G401 (cell line): ENCODE measurements at regions not wholly inside any gene's neighbourhood (a gene's known extent, or its start where the extent isn't known, plus 50 kb on each side); places are given as distances from the start of the nearest gene placed in this dataset.

Experiments used
- DNase-seq: peaks from one replicate; pipeline ENCODE4 v3.0.0-alpha.2; 2015; ENCODE audit warnings: low spot score
- in situ Hi-C: cut with HindIII; loops from 2 replicates; pipeline ENCODE4 v1.10.0; 2016; ENCODE audit warnings: low sequenced_read_pairs, mixed read lengths

- in situ Hi-C loops = no loop called here
- DNase-seq = no peak
Measured at GRCh38 chrX:140848800-140849199, 139.2 kb downstream of the LINC00632 start.

DNA sequence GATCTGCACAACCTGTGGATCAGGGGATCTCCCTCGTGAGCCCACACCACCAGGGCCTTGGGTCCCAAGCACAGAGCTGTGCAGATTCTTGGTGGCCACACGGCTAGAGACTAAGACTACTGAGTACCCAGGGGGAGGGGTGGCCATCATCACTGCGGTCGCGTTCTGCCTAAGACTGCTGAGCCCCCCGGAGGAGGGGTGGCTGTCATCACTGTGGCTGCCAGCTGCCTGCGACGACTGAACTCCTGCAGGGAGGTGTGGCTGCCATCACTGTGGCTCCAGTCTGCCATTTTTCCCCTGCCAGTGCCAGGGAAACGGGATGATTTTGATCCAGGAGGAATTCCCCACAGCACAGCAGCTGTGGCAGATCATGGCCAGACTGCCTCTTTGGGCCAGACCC, 141.7 kb upstream of the SPANXB1 start:
- no peak for DNase-seq
- in situ Hi-C loops = no loop called here

GRCh38 chrX:140866446-140866845, 135.9 kb upstream of the SPANXB1 start:
- in situ Hi-C loops = no loop called here
- DNase-seq = no peak

DNA sequence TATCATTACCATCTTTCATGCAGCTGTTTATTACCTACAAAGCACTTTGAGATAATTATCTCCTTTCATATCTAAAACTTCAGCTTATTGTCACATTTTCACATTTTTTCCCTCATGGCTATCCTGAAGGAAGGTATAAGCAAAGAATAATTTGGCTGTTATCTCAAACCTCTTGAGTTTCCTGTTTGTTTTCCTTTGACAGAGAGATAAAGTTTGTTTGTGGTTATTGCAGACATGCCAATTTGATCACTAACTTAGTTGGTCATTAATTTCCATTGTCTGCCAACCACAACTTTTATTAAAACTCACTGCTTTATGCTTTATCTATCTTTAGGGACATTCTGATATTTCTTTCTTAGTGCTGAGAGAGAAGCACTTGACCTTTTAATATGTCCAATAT, 89.8 kb upstream of the SPANXB1 start:
- DNase-seq = no peak
- in situ Hi-C loops = no loop called here

DNA sequence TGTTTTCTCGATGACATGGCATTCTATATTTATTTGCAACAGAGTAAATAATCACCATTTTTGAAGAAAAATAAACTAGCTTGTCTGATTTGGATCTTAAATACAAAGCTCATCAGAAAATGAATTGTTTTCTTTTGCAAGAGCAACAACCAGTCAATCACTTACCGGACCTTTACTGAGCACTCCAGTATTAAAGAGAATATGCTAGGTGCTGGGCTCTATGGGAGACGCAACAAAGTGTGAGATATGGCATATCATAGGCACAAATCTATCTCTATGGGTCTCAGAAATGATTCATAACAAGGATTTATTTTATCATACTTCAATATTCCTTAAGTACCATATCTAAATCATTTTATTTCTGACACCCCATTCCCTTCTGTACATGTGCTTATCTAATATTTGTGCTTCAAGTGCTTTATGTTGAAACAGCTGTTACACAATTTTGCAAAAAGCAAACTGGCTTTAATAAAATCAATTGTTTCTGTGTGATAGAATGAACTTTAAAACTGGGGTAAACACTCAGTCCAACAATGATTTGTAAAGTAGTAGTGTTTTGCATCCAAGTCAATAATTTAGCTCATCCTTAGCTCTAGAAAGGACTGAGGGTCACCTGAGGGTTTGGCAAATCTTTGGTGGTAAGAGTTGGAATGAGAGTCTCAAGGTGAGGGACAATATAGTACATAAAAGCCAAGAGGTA, 88.4 kb upstream of the SPANXB1 start:
- DNase-seq = no peak
- in situ Hi-C loops = no loop called here

GRCh38 chrX:140916872-140917271, 85.5 kb upstream of the SPANXB1 start:
- DNase-seq = no peak
- in situ Hi-C loops = no loop called here

DNA sequence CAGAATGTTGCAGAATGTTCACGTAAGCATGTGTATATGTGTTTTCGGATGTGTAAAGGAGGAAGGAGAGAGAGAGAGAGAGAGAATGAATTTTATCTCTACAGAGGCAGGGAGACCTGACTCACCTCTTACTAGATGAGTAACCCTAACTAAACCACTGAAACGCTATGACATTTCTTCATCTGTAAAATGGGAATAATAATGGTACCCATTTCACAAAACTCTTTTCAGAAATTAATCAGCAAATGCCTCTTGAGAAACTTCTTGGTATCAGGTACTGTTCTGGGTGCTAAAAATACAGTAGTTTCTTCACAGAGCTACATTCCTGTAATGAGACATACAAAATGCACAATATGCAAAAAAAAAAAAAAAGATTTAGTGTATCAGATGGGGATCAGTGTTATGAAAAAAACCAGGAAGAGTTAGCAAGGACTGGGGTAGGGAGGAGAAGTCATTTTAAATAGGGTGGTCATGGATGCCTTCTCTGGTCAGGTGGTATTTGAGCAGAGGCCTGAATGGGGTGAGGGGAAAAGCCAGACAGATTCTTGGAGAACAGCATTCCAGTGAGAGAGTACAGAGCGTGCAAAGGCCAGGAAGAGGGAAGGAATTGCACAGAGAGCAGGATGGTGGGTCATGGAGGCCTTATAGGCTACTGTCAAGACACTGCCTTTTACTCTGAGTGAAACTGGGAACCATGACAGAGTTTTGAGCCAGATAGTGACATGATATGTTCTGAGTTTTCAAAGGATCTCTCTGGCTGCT, 84.9 kb upstream of the SPANXB1 start:
- in situ Hi-C loops = no loop called here
- DNase-seq = no peak

GRCh38 chrX:140918398-140919038, 83.9 kb upstream of the SPANXB1 start:
- in situ Hi-C loops = no loop called here
- DNase-seq = peak; percentile 11

DNA sequence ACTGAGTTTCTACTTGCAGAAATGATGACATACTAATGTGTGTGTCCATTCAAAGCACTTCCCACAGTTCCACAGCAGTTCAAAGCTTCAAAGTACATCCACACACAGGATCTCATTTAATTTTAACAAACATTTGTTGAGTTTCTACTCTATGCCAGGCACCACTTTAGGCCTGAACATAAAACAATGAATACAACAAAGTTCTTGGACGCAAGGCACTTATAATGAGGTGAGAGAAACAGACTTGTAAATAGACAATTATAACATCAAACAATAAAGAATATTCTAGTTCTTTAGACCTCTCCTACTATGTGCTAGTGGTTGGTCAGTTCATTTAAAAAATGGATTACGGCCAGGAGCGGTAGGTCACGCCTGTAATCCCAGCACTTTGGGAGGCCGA, 82.0 kb upstream of the SPANXB1 start:
- in situ Hi-C loops = no loop called here
- DNase-seq = no peak

DNA sequence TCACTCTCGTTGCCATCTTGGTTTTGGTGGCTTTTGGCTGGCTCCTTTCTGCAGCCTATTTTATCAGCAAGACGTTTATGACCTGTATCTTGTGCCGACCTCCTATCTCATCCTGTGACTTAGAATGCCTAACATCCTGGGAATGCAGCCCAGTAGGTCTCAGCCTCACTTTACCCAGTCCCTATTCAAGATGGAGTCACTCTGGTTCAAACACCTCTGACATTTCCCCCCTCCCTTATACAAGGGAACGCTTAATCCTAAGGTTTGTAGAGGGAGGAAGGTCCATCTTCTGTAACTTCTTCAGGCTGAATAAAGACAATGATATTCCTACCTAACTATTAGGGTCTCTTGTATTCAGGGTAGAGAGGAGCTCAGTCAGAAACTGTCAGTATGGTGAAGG, 79.3 kb upstream of the SPANXB1 start:
- DNase-seq = no peak
- in situ Hi-C loops = no loop called here

GRCh38 chrX:140928739-140929138, 73.7 kb upstream of the SPANXB1 start:
- DNase-seq = no peak
- in situ Hi-C loops = no loop called here

GRCh38 chrX:140933016-140933415, 69.4 kb upstream of the SPANXB1 start:
- DNase-seq = no peak
- in situ Hi-C loops = no loop called here

DNA sequence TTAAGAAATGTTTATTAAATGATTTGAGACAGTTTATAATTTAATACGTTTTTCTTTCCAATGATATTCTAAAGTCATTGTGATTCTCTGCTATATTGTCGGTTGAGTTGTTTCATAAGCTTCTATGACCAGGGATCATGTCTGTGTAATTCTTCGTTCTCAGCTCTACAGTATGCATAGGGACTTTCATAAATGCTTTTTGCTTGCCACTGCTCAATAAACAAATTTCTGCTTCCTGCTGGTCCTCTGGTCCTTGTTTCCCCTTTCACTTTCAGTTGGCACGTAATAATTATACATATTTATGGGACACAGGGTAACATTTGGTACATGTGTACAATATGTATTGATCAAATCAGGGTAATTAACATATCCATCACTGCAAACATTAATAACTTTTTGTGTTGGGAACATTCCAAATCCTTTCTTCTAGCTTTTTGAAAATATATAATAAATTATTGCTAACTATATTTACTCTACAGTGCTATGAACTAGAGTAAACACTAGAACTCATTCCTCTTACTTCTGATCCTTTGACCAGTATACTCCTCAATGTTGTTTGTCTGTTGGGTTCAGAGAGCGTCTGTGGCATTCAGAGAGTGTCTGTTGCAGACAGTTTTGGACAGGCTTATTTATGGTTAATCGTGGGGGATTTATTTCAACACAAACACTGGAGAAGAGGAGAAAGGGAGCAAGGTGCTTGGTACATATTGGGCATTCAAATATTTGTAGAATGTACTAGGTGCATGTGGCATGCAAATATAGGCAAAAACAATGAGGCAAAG, 68.3 kb upstream of the SPANXB1 start:
- DNase-seq = no peak
- in situ Hi-C loops = no loop called here

DNA sequence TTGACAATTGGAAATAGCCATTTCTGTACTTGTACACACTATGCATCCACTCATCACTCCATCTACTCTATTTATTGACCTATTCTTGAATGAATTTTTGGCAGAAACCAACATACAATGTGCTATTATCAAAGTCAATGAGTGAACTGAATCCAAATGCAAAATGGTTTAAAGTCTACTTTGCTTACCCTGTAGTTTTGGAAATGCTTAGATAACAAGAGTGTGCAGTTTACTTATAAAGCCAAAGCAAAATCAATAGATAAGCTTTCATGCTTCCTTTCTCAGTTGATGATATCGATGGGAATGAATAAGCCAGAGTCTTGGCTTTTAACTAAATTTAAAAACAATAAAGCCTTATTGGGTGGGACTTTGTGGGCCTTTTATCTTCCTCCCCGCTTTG, 58.9 kb upstream of the SPANXB1 start:
- in situ Hi-C loops = no loop called here

GRCh38 chrX:140944710-140945109, 57.7 kb upstream of the SPANXB1 start:
- in situ Hi-C loops = no loop called here
- DNase-seq = no peak

More for the DNA sequence above, 58.9 kb upstream of the SPANXB1 start:
- DNase-seq = no peak

DNA sequence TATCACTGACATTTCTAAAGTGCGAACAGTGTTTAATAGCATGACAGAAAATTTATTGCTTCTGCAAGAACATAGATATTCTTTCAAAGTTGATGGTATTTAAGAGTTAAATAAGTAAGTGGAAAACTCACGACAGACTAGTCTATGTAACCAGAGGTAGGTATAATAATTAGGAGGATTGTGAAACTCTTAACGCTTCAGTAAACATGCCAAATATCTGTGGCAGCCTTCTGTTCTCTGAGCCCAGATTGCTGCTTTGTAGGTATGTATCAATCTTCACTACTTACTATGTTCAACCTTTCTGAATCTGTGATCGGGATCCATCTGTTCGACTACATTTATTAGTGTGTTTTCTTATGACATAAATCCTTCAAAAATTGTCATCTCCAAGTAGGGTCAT, 53.6 kb upstream of the SPANXB1 start:
- in situ Hi-C loops = no loop called here

GRCh38 chrX:140949233-140949632, 53.2 kb upstream of the SPANXB1 start:
- in situ Hi-C loops = no loop called here
- DNase-seq = no peak

More for the DNA sequence above, 53.6 kb upstream of the SPANXB1 start:
- DNase-seq = no peak
